ENCODE measurements at regions not wholly inside any gene's neighbourhood (a gene's known extent, or its start where the extent isn't known, plus 50 kb on each side); places are given as distances from the start of the nearest gene placed in this dataset.
"Not testable (repeated sequence)": the region's sequence is repeated elsewhere in the genome, so short reads cannot be mapped to it uniquely, and the experiment has no call there.

DNA sequence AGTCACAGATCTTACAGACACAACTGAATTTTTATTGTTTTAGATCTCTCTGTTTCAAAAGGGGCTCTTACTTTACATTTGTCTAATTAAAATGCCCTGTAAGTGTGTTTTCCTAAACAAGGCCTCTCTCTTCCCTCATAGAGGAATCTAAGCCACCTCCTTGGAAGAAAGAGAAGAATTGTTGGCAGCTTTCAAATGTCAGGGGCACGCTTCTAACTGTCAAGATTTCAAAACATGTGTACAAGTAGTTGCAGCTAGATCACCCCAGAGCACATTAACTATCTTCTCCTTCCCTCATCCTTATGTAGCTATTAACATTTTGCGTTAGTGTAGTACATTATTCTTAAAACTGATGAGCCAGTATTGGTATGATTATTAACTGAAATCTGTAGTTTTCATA lies 266.5 kb upstream of the BOD1L1 start:
- no peak for DNase-seq (ENCODE audit: low read depth in 2 of 2)

DNA sequence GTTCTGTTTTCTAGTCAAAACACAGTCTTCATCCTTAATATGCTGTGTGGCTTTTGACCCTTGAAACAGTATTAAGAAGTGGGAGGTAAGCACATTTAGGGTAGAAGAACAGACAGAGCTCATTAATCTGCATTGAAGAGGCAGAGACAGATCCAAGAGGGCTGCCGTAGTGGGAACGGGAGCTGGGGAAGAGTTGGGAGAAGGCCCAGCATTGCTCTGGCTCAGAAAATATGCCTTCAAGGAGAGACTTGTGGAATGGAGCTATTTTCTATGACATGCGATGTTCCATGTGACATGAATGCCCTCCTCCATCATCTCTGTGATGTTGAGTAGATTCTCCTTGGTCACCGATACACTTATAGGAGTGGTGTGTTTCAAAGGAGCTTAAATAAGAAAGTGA lies 273.3 kb upstream of the BOD1L1 start:
- no peak for DNase-seq (ENCODE audit: low read depth in 2 of 2)

DNA sequence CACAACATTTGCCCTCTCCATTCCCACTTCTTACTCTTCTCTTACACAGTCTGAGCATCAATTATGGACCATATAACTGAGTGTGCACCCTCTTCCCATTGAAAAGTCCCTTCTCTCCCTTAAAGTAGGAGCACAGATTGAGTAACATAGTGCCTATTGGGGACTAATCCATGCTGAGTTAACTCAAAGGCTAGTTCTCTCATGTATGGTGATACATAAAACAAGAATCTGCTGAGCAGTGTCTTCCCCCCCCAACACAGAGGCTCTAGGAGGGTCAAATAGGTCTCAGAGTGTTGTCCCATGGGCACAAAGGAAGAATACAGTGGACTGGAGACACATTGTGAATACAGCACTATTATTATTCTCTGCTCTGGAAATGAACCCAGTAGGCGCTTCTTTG lies 274.6 kb upstream of the BOD1L1 start:
- DNase-seq (ENCODE audit: low read depth in 2 of 2), result no peak

DNA sequence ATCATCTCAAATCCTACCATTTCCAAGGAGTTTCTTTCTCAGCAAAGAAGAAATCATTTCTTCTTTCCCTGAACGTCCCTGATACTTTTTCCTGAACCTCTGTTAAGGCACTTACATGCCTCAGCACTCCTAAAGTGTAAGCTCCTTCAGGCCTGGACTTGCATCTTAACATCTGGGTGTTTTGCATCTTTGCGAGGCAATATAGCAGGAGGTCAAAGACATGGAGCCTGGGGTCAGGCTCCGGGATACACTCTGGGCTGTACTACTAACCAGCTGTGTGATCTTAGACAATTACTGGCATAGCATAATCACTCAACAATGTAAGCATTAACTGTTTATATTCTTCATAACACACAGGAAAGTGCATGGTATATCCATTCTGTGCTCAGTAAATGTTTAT lies 275.5 kb upstream of the BOD1L1 start:
- no peak for DNase-seq (ENCODE audit: low read depth in 2 of 2)

DNA sequence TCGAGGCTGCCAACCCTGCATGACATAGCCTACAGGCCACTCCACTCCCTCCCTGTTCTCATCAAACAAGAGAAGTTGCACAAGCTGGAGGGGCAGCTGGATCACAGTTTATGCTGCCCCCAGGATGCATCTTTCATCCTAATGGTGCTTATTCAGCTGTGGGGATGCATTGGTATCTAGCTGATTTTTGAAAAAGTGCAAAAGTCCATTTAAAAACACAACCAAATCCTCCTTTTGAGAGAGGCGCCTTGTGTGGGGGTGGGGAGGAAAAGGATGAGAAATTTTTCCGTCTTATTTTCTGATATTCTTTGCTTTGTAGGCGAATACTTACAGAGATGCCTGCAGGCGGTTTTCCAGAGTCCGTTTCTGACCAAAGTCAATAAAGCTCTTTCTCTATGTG lies 276.4 kb upstream of the BOD1L1 start:
- DNase-seq (ENCODE audit: low read depth in 2 of 2), result no peak

DNA sequence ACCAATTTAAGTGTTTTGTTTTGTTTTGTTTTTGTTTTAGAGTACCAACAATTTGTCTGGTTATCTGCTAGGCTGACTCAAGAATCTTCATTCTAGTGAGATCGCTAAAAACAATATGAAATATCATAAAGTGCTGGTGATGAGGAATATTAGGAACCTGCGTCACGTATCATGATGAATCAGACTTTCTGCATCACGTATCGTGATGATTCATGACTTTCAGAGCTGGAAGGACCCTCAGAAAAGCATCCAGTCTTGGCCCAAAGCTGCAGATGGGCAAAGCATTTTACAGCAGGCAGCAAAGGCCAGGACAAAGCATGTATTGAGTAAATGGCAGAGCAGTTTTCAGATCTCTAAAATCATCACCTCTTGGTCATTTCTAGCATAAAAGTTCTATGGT lies 278.0 kb upstream of the BOD1L1 start:
- peak in 1 of 2 donors; percentile 88 for DNase-seq (ENCODE audit: low read depth in 2 of 2)

DNA sequence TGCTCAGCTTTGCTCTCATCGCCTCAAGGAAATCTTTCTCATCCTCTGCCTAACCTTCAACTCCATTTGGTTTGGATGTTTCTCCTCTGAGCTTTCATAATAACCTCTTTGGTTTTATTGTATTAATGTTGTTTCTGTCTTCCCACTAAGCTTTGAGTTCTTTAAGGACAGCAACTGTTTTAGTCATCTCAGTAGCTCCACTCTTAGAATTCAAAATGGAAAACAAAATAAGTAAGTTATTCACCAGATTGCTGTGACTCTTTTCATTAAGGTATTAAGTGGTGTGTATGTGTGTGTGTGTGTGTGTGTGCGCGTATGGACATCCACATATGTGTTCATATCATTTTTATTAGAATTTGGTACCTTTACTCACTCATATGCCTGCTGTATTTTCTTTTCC lies 279.2 kb upstream of the BOD1L1 start:
- no peak for DNase-seq (ENCODE audit: low read depth in 2 of 2)

DNA sequence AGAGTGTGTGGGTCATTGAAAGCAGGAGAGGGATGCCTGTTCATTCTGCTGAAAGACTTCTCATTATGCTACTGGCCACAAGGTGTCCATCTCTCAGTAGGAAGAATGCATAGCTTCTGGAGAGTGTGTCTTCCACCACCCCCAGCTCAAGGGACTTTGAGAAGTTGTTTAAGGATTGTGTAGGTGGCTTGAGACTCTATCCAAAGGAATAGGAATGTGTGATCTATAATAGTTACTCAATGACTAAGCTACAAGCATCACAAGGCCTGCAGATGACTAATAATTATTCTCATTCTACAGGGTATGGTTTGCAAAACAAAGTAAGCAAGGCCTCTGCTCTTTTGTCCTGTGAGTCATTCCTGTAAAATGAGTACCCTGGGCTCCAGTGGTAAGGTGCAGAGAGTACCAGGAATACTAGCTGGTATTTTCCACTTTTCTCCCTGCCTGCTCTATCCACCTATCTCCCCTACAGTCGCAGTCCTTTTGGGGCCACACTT lies 279.8 kb upstream of the BOD1L1 start:
- DNase-seq (ENCODE audit: low read depth in 2 of 2), result peak; percentile 40 to 96

DNA sequence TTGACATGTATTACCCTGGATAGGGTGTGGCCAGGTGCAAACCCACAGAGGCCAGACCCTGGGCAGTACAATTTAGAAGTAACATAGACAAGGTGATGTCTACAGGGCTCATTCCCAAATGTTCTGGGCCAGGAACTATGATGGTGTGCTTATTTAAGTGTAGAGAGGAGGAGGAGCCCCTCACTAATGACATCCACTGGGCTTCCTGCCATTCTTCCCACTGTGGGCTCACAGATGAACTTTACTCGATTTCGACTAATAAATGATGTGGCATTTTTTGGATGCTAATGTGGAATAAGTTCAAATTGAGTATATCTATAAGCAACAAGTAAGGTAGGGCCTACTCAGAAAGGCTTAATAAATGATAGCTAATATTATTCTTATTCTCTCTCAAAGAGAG lies 280.9 kb upstream of the BOD1L1 start:
- no peak for DNase-seq (ENCODE audit: low read depth in 2 of 2)

DNA sequence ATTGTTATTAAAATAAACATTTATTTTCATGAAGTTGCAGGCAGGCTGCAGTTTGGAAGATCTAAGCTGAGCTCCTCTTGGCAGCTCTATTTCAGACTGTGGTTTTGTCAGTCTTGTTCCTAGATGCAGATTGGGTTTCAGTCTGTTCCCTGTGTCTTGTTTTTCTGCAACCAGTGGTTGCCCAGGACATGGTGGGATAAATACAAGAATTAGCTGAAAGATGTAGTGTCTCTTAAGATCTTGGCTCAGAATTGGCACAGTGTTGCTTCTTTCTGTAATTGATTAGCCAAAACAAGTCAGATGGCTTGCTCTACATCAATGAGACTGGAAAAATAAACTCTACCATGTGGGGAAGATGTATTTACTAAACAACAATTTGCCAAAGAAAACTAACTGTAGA lies 283.0 kb upstream of the BOD1L1 start:
- no peak for DNase-seq (ENCODE audit: low read depth in 2 of 2)

DNA sequence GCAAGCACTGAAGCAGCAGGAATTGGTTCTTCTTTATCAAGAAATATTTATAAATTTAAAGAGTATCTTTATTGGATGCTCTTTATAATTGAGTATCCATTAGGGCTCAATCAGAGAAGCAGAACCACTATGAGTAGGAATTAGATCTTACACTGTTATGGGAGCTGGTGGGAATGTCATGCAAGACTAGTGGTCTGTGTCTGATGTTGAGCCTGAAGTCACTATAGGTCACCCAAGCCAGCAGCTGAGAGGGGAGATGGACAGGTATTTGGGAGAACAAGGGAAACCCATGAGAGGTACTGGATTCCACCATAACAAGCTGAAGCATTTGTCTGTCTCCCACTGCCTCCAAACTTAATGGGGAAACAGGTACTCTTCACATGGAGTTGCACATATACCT lies 283.7 kb upstream of the BOD1L1 start:
- no peak for DNase-seq (ENCODE audit: low read depth in 2 of 2)

DNA sequence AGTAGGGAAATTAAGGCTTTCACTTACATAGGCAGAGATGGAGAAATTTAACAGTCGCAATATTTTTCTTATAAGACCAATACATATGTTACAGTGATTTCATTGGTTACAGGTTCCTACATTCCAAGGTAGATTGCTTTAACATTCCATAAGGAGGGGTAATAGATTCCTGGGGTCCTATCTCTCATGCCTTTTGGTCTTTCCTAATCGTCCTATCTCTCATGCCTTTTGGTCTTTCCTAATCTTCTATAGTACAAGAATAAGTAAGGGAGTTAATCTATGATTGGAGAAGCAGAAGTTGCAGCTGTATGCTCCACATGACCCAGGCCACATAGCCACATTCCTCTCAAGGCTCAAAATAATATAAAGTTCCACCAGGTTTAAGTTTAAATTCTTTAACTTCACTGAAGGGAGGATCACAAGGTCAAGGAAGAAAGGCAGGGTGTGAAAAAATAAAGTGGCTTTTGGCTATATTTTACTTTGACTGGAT lies 285.0 kb upstream of the BOD1L1 start:
- DNase-seq (ENCODE audit: low read depth in 2 of 2), result no peak

DNA sequence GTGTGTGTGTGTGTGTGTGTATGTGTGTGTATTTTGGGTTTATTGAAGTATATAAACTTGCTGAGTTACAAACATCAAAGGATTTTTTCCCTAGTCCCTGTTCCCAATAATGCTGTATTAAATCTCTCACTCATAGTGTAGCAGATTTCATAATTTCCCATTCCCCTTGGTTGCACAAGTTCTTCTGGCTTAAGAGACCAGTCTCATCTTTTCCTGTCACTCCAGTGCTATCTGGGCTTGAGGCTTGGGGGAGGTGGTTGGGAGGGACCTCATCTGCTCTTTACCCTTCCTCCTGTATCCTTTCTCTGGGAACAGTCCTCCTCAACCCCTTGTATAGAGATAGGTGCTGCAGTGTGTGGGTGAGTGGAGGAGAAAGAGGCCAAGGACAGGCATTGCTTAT lies 285.4 kb upstream of the BOD1L1 start:
- no peak for DNase-seq (ENCODE audit: low read depth in 2 of 2)

DNA sequence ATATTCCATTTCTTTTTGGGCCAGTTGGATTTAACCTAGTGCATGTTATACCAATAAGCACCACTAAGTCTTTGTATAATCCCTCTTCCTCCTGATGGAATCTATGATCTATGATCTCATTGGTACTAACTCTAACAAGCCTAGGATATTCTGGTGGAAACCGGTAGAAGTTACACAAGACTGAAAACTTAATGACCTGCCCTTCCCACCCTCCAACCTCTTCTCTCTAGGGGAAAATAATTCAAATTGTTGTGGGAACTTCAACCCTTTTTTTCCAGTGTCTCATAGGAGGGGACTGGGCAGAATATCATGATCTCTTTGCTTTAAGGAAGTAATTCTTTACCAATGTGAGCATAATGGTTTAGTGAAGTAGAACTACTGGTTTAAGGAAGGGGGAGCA lies 289.5 kb upstream of the BOD1L1 start:
- DNase-seq (ENCODE audit: low read depth in 2 of 2), result no peak

DNA sequence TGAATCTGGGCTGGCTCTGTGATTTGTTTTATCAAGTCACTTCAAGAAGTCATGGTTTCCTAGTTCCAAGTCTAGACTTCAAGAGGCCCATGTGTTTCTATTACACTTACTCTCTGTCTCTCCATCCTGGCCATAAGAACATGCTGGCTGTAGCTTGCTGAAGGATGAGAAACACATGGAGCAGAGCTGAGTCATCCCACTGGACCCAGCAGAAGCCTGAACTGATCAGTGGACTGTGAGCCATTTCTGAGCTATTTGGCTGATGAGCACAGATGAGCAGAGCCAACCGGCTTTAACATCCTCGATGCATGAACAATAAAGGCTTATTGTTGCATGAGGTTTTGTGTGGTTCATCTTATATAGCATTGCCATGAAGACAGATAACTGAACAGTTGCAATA lies 290.6 kb upstream of the BOD1L1 start:
- DNase-seq (ENCODE audit: low read depth in 2 of 2), result peak in 1 of 2 donors; percentile 84

DNA sequence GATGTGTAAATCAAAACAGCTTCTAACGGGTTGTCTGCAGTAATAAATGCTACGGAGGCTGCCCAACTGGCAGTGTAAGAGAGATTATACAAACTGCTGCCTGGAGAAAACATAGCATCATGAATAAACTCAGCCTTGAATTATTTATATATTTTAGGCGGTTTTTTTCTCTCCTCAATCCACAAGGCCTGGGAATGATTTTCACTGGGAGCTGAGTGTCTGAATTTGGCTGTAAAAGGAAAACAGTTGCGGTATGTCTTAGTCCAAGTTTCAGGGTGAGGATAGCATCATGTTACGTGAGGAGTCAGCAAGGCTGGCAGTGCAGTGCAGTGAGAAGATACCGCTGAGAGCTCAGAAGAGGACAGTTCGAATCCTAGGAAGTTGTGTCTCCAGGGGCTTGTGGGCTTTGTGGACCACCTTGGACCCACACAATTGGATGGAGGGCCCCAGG lies 291.5 kb upstream of the BOD1L1 start:
- no peak for DNase-seq (ENCODE audit: low read depth in 2 of 2)

DNA sequence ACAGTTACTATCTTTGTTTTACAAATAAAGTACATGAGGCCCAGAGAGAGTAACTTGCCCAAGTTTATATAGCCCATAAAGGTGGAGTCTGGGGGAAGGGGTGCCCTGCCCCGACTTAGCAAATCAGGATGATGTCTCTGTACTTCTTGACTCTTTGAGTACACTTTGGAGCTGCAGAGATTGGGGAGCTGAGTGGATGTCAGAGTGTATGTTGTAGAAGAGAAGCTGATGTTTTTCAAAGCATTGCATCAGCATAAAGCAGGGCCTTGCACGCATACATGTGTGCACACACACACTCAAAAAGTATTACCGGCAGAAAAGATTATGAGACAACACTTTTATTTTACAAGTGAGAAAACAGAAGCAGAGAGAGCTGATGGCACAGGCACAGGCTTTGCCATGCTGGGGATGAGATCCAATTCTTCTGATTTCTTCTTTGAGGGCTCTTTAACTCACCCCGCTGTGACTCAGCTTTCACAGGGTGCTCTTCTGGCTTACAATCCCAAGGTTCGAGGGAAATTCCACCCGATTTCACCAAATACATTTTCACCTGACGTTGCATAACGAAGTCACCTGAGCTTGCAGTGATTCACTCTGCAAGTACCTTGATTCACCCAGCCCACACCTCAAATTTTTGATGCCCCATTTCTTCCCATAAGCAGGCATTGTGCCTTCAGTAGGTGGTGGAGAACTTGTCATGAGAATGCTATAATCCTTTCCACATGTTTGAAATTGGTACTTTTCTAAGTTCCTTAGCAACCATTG lies 292.8 kb upstream of the BOD1L1 start:
- DNase-seq (ENCODE audit: low read depth in 2 of 2), result no peak

DNA sequence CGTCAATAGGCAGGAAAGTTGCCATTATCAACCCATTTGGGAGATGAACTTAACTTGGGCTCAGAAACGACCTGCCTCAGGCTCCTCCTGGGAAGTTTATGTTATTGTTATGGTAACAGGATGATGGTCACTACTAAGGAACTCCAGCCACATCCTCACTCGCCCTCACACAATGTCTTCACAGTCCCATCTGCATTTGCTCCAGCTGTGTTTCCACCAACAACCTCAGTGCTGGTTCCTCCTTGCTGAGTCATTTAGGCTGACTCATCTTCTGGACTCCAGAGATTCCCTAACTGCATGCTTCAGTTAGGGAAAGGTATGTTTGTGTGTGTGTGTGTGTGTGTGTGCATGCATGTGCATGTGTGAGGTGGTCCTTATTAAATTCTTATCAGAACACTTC lies 293.4 kb upstream of the BOD1L1 start:
- DNase-seq (ENCODE audit: low read depth in 2 of 2), result peak; percentile 42 to 100

DNA sequence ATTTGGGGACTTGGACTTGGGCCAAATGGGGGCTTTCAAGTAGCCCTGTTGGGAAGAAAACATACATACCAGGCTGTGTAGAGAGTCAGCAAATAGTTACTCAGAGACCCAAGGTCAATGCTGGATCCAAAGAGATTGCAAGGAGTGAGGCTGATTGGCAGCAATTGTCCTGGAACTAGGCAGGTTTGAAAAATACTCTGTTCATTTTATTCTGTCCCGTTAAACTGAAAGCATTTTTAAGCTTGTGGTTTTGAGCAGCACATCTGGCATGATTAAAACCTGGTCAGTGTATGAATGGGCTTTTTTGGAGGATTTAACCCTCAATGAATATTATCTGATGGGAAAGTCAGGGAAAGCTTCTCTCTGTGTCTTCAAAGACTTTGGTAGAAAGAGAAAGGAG lies 294.3 kb upstream of the BOD1L1 start:
- DNase-seq (ENCODE audit: low read depth in 2 of 2), result peak in 1 of 2 donors; percentile 10

DNA sequence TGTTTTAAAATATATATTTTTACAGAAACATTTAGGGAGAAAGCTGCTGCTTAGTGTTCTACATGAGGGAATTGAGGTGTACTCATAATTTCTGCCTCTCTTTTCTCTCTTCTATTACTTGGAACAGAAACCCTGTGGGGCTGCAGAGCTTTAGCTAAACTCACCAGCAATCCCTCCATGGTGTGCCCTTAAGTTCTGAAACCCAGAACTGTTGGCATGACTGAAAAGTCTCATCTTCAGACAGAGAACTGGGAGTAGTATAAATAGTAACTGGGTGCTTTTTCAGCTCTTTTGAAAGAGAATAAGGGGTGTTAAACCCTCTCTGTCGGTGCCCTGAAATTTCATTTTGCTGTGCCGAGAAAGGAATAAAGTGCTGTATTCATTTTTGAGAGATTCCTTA lies 294.9 kb upstream of the BOD1L1 start:
- no peak for DNase-seq (ENCODE audit: low read depth in 2 of 2)

DNA sequence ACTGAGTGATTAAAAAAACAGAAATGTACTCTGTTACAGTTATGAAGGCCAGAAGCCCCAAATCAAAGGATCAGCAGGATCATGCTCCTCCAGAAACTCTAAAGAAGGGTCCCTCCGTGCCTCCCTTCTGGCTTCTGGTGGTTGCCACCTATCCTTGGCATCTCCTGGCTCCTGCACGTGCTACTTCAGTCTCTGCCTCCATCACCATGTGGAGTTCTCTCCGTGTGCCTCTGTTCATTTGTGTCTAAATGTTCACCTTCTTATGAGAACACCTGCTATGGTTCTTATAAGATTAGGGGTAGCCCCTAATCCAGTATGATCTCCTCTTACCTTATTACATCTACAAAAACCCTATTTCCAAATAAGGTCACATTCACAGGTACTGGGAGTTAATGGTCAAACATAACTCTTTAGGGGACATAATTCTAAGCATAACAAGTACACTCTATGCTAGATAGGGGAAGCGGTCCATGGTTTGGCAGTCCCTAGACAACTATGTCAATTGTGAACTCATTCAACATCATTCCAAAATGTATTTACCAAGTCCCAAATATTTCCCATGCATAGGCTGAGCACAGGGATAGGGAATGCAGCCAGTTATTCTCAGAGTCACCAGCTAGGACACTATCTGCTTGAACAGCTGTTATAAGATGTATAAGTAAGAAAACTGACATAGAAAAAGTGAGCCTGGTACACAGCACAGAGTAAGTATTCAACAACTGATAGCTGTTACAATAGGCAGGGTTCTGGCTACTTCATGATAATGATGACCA lies 295.5 kb upstream of the BOD1L1 start:
- DNase-seq (ENCODE audit: low read depth in 2 of 2), result no peak

DNA sequence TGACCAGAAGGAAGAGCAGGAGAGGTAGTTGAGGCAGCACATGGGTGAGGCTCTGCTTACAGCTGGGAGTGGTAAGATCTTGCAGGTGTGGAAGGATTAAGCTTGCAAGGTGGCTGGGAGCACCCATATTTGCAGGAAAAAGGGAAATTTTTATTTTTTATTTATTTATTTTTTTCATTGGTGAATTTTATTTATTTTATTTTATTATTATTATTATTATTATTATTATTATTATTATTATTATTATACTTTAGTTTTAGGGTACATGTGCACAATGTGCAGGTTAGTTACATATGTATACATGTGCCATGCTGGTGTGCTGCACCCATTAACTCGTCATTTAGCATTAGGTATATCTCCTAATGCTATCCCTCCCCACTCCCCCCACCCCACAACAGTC lies 297.4 kb upstream of the BOD1L1 start:
- not testable (repeated sequence) for DNase-seq (ENCODE audit: low read depth in 2 of 2)

DNA sequence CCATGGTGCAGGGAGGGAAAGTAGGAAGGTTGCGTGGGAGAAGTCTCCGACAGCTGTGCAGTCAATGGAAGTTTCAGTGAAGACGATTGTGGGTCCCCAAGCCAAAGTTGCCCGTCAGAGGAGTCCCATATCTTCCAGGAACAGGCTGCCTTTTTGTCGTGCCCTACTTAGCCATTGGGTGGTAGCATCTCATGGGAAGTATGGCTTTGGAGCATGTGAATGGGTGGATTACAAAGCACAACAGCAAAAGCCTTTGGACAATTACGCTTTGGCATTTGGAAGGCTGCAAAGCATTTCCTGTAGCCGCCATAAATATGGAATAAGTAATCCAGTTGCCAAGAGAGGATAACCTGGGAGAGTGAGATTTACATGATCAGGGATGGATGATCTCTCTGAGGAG lies 300.7 kb upstream of the BOD1L1 start:
- no peak for DNase-seq (ENCODE audit: low read depth in 2 of 2)

All from lung microvascular endothelial cell (primary cell).